ENCODE measurements at regions not wholly inside any gene's neighbourhood (a gene's known extent, or its start where the extent isn't known, plus 50 kb on each side); places are given as distances from the start of the nearest gene placed in this dataset.

GRCh38 chr2:3962719-3963118 is 259.3 kb downstream of the DCDC2C start:
- H2BK120ac ChIP-seq (ENCODE audit: low read depth, low read length) = no peak overlapping the region
- H3K27me3 ChIP-seq (ENCODE audit: control insufficient read depth in 3 of 3, insufficient read depth in 3 of 3, low read depth in 1 of 3, low read length in 3 of 3) = no peaks in the 10 kb centered on the region
- H3K27ac ChIP-seq (replicated peaks; ENCODE audit: low read length) = no peak overlapping the region
- H3K4me3 ChIP-seq (ENCODE audit: low read length in 2 of 2) = no peak overlapping the region
- H3K9me3 ChIP-seq (replicated peaks in 1 of 2; ENCODE audit: control insufficient read depth in 2 of 2, insufficient read depth in 1 of 2, low read depth in 1 of 2, low read length in 2 of 2) = peaks cover 0 to 2% of the 10 kb centered on the region in 2 donors
- H3K4me2 ChIP-seq (ENCODE audit: insufficient read depth, low read length, poor library complexity, severe bottlenecking) = no peak overlapping the region
- WGBS, 2 donors (ENCODE audit: extremely low coverage in 2 of 2, insufficient read length in 2 of 2, insufficient replicate concordance in 1 of 2) = no CpG with 5 or more reads among the region's 5 CpGs
- DNase-seq (ENCODE audit: low spot score) = no peak
- H3K36me3 ChIP-seq (replicated peaks in 1 of 2; ENCODE audit: control insufficient read depth in 2 of 2, insufficient read depth in 2 of 2, low read length in 2 of 2) = no peaks in the 10 kb centered on the region
- no peak overlapping the region for H2BK15ac ChIP-seq (ENCODE audit: low read length)
- no peak overlapping the region for H2AFZ ChIP-seq (ENCODE audit: low read length)
- H3K23ac ChIP-seq (ENCODE audit: low read depth, low read length, poor library complexity) = no peak overlapping the region
- H3K4ac ChIP-seq (ENCODE audit: low read length) = no peak overlapping the region
- no peak overlapping the region for H2BK5ac ChIP-seq (ENCODE audit: low read length)
- no peaks in the 10 kb centered on the region for H3K79me1 ChIP-seq (ENCODE audit: low read depth, low read length)
- no peak overlapping the region for H3K9ac ChIP-seq (ENCODE audit: low read depth, low read length, poor library complexity)
- peaks cover 0 to 4% of the 10 kb centered on the region in 2 donors for H3K4me1 ChIP-seq (ENCODE audit: control insufficient read depth in 2 of 2, insufficient read depth in 1 of 2, low read depth in 1 of 2, low read length in 2 of 2)
- H2BK12ac ChIP-seq (ENCODE audit: low read length) = no peak overlapping the region
- H4K91ac ChIP-seq (ENCODE audit: low read depth, low read length, poor library complexity) = no peak overlapping the region
- no peak overlapping the region for H3K18ac ChIP-seq (ENCODE audit: low read length)
- no peak overlapping the region for H4K8ac ChIP-seq (ENCODE audit: low read depth, low read length)
- no peak overlapping the region for H2AK5ac ChIP-seq (ENCODE audit: low read depth, low read length)
- H3K14ac ChIP-seq (ENCODE audit: low read length) = no peak overlapping the region

- no peak overlapping the region for H3K27ac ChIP-seq (replicated peaks; ENCODE audit: low read length)
- H3K4ac ChIP-seq (ENCODE audit: low read length) = no peak overlapping the region
- no peak overlapping the region for H2BK5ac ChIP-seq (ENCODE audit: low read length)
- no peak overlapping the region for H3K9ac ChIP-seq (ENCODE audit: low read depth, low read length, poor library complexity)
- no peak overlapping the region for H4K91ac ChIP-seq (ENCODE audit: low read depth, low read length, poor library complexity)
- H2AK5ac ChIP-seq (ENCODE audit: low read depth, low read length) = peak overlapping the region; percentile 73
- H3K27me3 ChIP-seq (ENCODE audit: control insufficient read depth in 3 of 3, insufficient read depth in 3 of 3, low read depth in 1 of 3, low read length in 3 of 3) = no peaks in the 10 kb centered on the region
- H3K18ac ChIP-seq (ENCODE audit: low read length) = no peak overlapping the region
- H4K8ac ChIP-seq (ENCODE audit: low read depth, low read length) = no peak overlapping the region
- H3K36me3 ChIP-seq (replicated peaks in 1 of 2; ENCODE audit: control insufficient read depth in 2 of 2, insufficient read depth in 2 of 2, low read length in 2 of 2) = no peaks in the 10 kb centered on the region
- no peaks in the 10 kb centered on the region for H3K79me1 ChIP-seq (ENCODE audit: low read depth, low read length)
- H3K4me2 ChIP-seq (ENCODE audit: insufficient read depth, low read length, poor library complexity, severe bottlenecking) = no peak overlapping the region
- no peak overlapping the region for H3K23ac ChIP-seq (ENCODE audit: low read depth, low read length, poor library complexity)
- no peak overlapping the region for H3K4me3 ChIP-seq (ENCODE audit: low read length in 2 of 2)
- H3K4me1 ChIP-seq (ENCODE audit: control insufficient read depth in 2 of 2, insufficient read depth in 1 of 2, low read depth in 1 of 2, low read length in 2 of 2) = peaks cover 0 to 2% of the 10 kb centered on the region in 2 donors
- no peak overlapping the region for H2AFZ ChIP-seq (ENCODE audit: low read length)
- H2BK12ac ChIP-seq (ENCODE audit: low read length) = no peak overlapping the region
- no peak overlapping the region for H3K14ac ChIP-seq (ENCODE audit: low read length)
- no CpG with 5 or more reads among the region's 10 CpGs for WGBS, 2 donors (ENCODE audit: extremely low coverage in 2 of 2, insufficient read length in 2 of 2, insufficient replicate concordance in 1 of 2)
- peaks cover 0 to 2% of the 10 kb centered on the region in 2 donors for H3K9me3 ChIP-seq (replicated peaks in 1 of 2; ENCODE audit: control insufficient read depth in 2 of 2, insufficient read depth in 1 of 2, low read depth in 1 of 2, low read length in 2 of 2)
- no peak for DNase-seq (ENCODE audit: low spot score)
- no peak overlapping the region for H2BK15ac ChIP-seq (ENCODE audit: low read length)
- no peak overlapping the region for H2BK120ac ChIP-seq (ENCODE audit: low read depth, low read length)
These were observed 261.8 kb downstream of the DCDC2C start for GRCh38 chr2:3965211-3965610.

- Histone ChIP-seq H3K4me3 (ENCODE audit: low read length in 2 of 2) (no peak overlapping the region), H3K4me2 (ENCODE audit: insufficient read depth, low read length, poor library complexity, severe bottlenecking) (no peak overlapping the region), H3K4ac (ENCODE audit: low read length) (no peak overlapping the region), H3K23ac (ENCODE audit: low read depth, low read length, poor library complexity) (no peak overlapping the region), H3K27ac (replicated peaks; ENCODE audit: low read length) (no peak overlapping the region), H3K36me3 (replicated peaks in 1 of 2; ENCODE audit: control insufficient read depth in 2 of 2, insufficient read depth in 2 of 2, low read length in 2 of 2) (no peaks in the 10 kb centered on the region), H3K9ac (ENCODE audit: low read depth, low read length, poor library complexity) (no peak overlapping the region), H3K14ac (ENCODE audit: low read length) (no peak overlapping the region), H2BK12ac (ENCODE audit: low read length) (no peak overlapping the region), H4K91ac (ENCODE audit: low read depth, low read length, poor library complexity) (no peak overlapping the region), H2BK120ac (ENCODE audit: low read depth, low read length) (no peak overlapping the region), H3K27me3 (ENCODE audit: control insufficient read depth in 3 of 3, insufficient read depth in 3 of 3, low read depth in 1 of 3, low read length in 3 of 3) (no peaks in the 10 kb centered on the region), H2BK15ac (ENCODE audit: low read length) (no peak overlapping the region), H2AK5ac (ENCODE audit: low read depth, low read length) (no peak overlapping the region), H2AFZ (ENCODE audit: low read length) (no peak overlapping the region), H2BK5ac (ENCODE audit: low read length) (no peak overlapping the region), H3K4me1 (ENCODE audit: control insufficient read depth in 2 of 2, insufficient read depth in 1 of 2, low read depth in 1 of 2, low read length in 2 of 2) (no peaks in the 10 kb centered on the region), H4K8ac (ENCODE audit: low read depth, low read length) (no peak overlapping the region), H3K9me3 (replicated peaks in 1 of 2; ENCODE audit: control insufficient read depth in 2 of 2, insufficient read depth in 1 of 2, low read depth in 1 of 2, low read length in 2 of 2) (peaks cover 0 to 2% of the 10 kb centered on the region in 2 donors), H3K79me1 (ENCODE audit: low read depth, low read length) (no peaks in the 10 kb centered on the region), H3K18ac (ENCODE audit: low read length) (no peak overlapping the region)
- WGBS, 2 donors (ENCODE audit: extremely low coverage in 2 of 2, insufficient read length in 2 of 2, insufficient replicate concordance in 1 of 2) = no CpG with 5 or more reads among the region's 5 CpGs
- no peak for DNase-seq (ENCODE audit: low spot score)
These were observed 262.6 kb downstream of the DCDC2C start for GRCh38 chr2:3965953-3966352.

GRCh38 chr2:3966470-3966869 is 263.1 kb downstream of the DCDC2C start:
- H3K18ac ChIP-seq (ENCODE audit: low read length) = no peak overlapping the region
- H2BK12ac ChIP-seq (ENCODE audit: low read length) = no peak overlapping the region
- no peak overlapping the region for H2BK5ac ChIP-seq (ENCODE audit: low read length)
- no peak overlapping the region for H3K27ac ChIP-seq (replicated peaks; ENCODE audit: low read length)
- H3K9me3 ChIP-seq (replicated peaks in 1 of 2; ENCODE audit: control insufficient read depth in 2 of 2, insufficient read depth in 1 of 2, low read depth in 1 of 2, low read length in 2 of 2) = peaks cover 0 to 5% of the 10 kb centered on the region in 2 donors
- no peak overlapping the region for H2AK5ac ChIP-seq (ENCODE audit: low read depth, low read length)
- H3K23ac ChIP-seq (ENCODE audit: low read depth, low read length, poor library complexity) = no peak overlapping the region
- H4K91ac ChIP-seq (ENCODE audit: low read depth, low read length, poor library complexity) = no peak overlapping the region
- no peak overlapping the region for H3K4ac ChIP-seq (ENCODE audit: low read length)
- no peaks in the 10 kb centered on the region for H3K27me3 ChIP-seq (ENCODE audit: control insufficient read depth in 3 of 3, insufficient read depth in 3 of 3, low read depth in 1 of 3, low read length in 3 of 3)
- no peak overlapping the region for H4K8ac ChIP-seq (ENCODE audit: low read depth, low read length)
- H2AFZ ChIP-seq (ENCODE audit: low read length) = no peak overlapping the region
- H3K4me2 ChIP-seq (ENCODE audit: insufficient read depth, low read length, poor library complexity, severe bottlenecking) = no peak overlapping the region
- H3K4me3 ChIP-seq (ENCODE audit: low read length in 2 of 2) = no peak overlapping the region
- peaks cover 0 to 1% of the 10 kb centered on the region in 2 donors for H3K36me3 ChIP-seq (replicated peaks in 1 of 2; ENCODE audit: control insufficient read depth in 2 of 2, insufficient read depth in 2 of 2, low read length in 2 of 2)
- H2BK15ac ChIP-seq (ENCODE audit: low read length) = no peak overlapping the region
- no peak overlapping the region for H2BK120ac ChIP-seq (ENCODE audit: low read depth, low read length)
- DNase-seq (ENCODE audit: low spot score) = no peak
- no peak overlapping the region for H3K14ac ChIP-seq (ENCODE audit: low read length)
- peaks cover 0 to 2% of the 10 kb centered on the region in 2 donors for H3K4me1 ChIP-seq (ENCODE audit: control insufficient read depth in 2 of 2, insufficient read depth in 1 of 2, low read depth in 1 of 2, low read length in 2 of 2)
- no CpG with 5 or more reads among the region's 5 CpGs for WGBS, 2 donors (ENCODE audit: extremely low coverage in 2 of 2, insufficient read length in 2 of 2, insufficient replicate concordance in 1 of 2)
- no peak overlapping the region for H3K9ac ChIP-seq (ENCODE audit: low read depth, low read length, poor library complexity)
- no peaks in the 10 kb centered on the region for H3K79me1 ChIP-seq (ENCODE audit: low read depth, low read length)
